ENCODE measurements at regions not wholly inside any gene's neighbourhood (a gene's known extent, or its start where the extent isn't known, plus 50 kb on each side); places are given as distances from the start of the nearest gene placed in this dataset.

DNA sequence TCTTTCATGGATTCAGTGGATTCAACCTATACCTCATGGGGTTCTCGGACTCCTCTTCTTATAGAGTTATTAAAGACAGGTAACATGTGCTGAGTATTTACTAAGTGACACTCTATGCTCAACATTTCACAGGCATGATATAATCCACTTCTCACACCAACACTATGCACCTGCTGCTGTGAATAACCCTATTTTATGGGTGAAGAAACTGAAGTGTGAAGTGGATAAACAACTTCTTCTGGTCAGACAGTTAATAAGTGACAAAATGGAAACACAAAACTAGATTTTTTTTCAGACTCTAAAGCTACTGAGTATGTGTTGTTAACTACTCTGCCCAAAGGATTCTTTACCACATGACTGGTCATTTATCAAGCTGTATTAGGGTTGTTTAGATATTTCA, 403.5 kb downstream of the DIPK2A start:
- DNase-seq (ENCODE audit: low read depth) = no peak

DNA sequence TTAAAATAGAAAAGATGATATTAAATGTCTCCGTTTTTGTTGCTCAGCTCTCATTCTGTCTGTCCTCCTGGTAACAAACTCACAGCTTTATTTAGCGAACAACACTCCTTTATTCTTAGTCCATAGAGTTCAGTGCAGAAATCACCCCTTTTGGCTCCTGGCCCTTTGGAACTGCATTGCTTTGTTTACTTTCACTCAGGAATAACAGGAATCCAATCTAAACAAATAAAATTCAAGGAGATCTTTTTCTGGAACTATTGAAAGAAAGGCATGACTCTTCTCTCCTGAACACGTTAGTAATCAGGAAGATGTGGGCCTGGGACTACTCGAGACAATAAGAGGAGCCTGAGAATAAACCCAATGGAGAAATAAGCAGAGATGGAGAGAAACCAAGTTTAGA, 409.2 kb downstream of the DIPK2A start:
- no peak for DNase-seq (ENCODE audit: low read depth)

DNA sequence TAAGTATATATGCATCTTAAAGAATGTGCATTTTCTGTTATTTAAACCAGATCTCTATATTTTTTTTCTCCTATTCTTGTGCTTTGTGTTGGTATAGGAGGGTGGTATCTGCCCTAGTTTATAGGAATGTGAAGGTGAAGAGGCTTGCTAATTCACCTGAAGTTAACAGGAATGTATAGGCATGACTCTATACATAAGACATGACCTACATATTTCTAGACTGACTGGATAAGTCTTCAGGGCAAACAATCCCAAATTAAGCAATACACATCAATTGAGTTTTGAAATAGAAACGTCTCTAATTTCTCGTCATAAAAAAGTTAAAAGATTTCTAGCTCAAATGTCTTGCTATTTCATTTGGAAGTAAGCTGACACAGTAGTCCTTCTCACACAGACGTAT, 410.0 kb downstream of the DIPK2A start:
- no peak for DNase-seq (ENCODE audit: low read depth)

- no peak for DNase-seq (ENCODE audit: low read depth)
Measured at GRCh38 chr3:144384241-144384979, 412.8 kb downstream of the DIPK2A start.

DNA sequence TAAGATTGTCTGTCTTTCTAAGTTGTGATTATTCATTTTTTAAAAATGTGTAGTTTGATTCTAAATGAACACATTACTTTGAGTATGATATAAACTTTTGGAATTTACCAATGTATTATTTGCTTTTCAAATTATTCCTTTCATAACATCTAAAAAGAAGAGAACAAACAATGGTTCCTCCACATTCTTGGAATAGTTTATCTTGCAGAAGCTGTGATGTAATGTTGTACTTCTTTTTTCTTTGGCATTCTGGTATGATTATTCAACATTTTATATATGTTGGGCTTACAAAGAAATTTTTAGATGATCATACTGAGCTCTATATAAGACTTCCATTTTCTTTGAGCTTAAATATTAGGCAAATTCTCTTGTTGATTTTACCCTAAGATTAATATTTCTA, 419.2 kb downstream of the DIPK2A start:
- DNase-seq (ENCODE audit: low read depth) = no peak

DNA sequence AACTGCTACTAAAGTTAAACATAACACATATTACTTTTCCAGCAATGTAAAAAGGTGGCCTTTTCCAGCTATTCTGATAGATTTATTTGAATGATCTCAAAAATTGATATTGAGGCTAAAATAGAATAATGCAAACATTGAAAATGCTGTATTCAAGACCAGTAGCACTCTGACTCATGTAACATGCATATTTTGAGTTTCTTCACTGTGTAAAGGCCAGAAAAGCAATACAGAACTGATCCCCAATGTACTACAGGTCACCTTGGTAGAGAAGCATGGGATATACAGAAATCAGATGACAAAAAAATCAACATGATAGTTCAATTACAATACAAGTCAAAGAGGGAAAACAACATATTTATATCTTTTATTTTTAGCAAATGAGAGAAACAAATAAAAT, 419.6 kb downstream of the DIPK2A start:
- no peak for DNase-seq (ENCODE audit: low read depth)

GRCh38 chr3:144394032-144394431, 422.4 kb downstream of the DIPK2A start:
- no peak for DNase-seq (ENCODE audit: low read depth)

GRCh38 chr3:144402430-144402829, 430.8 kb downstream of the DIPK2A start:
- DNase-seq (ENCODE audit: low read depth) = no peak

DNA sequence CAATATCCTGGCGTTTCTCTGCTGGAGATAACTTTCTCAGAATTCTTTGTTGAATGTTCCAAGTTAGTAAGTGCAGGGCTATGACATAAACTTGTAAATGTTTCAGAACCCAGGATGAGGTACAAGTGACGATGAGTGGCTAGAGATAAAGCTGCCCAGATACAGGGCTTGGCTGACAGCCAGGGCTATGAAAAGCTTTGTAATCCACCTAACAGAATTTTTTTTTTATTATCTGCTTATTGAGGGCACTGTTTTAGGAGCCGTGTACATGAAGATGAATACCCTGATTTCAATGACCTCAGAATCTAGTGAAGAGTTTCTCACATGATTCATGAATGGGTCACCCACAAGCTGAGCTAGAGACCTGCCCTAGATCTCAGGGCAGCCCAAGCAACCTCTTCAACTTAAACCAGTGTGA, 431.4 kb downstream of the DIPK2A start:
- no peak for DNase-seq (ENCODE audit: low read depth)

- no peak for DNase-seq (ENCODE audit: low read depth)
Measured at GRCh38 chr3:144407335-144407734, 435.7 kb downstream of the DIPK2A start.

DNA sequence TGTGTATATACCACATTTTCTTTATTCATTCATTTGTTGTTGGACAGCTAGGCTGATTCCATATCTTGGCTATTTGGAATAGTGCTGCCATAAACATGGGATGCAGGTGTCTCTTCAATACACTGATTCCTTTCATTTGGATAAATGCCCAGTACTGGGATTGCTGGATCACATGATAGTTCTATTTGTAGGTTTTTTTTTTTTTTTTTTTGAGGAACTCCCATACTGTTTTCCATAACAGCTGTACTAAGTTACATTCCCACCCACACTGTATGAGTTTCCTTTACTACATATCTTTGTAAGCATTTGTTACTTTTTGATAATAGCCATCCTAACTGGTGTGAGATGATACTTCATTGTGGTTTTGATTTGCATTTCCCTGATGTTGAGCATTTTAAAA, 437.7 kb downstream of the DIPK2A start:
- DNase-seq (ENCODE audit: low read depth) = no peak

DNA sequence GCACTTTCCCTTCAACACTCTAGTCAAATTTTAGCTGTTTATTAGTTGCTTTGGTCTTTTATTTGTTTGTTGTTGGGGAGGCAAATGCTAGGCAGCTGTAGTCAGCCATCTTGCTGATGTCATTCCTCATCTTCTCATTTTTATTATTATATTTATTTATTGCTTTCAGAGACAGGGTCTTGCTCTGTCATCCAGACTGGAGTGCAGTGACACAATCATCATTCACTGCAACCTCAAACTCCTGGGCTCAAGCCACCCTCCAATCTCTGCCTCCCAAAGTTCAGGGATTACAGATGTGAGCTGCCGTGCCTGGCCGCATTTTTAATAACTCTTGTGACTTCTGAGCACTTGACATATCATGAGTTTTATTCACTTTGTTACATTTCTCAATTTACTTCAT, 441.4 kb downstream of the DIPK2A start:
- no peak for DNase-seq (ENCODE audit: low read depth)

GRCh38 chr3:144415492-144415891, 443.9 kb downstream of the DIPK2A start:
- no peak for DNase-seq (ENCODE audit: low read depth)

DNA sequence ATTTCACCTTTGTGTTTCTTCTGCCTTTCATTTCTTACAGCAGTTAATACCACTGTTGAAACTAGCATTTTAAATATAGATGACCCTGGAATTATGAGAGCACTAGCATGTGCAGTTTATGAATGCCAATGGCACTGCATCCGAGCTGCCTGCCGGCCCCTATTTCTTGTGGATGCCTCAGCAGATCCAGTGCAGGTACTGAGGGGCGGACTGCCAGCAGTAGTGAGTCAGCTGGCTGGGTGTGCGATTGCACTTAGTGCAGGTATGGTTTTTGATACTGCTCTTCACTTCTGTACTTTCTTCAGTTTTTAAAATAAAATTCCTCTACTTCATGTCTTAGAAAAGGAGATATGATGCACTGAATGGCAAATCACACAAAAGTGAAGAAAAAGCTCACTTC, 453.0 kb downstream of the DIPK2A start:
- DNase-seq (ENCODE audit: low read depth) = no peak

DNA sequence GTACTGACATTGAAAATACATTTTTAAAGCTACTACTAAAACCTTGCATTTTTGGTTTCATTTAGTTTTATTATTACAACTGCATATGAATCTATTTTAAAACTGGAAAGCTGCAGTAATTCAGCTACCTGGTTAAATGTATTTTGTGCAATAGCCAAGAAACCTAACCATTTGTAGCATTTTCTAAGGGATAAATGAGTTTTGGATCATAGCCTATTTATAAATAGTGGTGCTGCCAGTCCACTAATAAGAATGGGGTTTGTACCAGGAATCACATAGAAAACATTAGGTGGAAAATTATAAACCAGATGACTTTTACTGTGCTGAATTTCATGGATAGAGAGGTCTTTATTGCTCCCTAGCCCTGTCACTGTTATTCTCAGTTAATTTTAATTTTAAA, 454.7 kb downstream of the DIPK2A start:
- DNase-seq (ENCODE audit: low read depth) = no peak

DNA sequence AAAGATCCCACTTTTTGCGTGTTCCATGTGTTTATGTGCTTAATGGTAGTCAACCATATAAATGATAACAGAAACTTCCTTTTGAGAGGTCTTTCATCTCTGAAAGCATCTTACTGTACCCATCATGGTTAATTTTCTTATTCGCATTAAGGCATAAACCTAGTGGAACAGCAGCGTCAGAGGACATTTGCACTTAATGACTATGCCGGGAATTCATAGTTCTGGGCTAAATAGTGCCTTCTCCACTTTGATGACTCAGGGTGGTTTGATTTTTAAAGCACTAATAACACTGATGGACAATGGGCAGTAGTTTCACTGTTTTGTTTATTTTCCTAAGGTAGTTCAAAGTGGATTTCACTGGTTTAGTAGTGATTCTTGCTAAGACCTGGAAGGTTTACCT, 455.3 kb downstream of the DIPK2A start:
- DNase-seq (ENCODE audit: low read depth) = no peak

GRCh38 chr3:144429719-144430121, 458.1 kb downstream of the DIPK2A start:
- no peak for DNase-seq (ENCODE audit: low read depth)

- DNase-seq (ENCODE audit: low read depth) = no peak
Measured at GRCh38 chr3:144431134-144431533, 459.5 kb downstream of the DIPK2A start.

DNA sequence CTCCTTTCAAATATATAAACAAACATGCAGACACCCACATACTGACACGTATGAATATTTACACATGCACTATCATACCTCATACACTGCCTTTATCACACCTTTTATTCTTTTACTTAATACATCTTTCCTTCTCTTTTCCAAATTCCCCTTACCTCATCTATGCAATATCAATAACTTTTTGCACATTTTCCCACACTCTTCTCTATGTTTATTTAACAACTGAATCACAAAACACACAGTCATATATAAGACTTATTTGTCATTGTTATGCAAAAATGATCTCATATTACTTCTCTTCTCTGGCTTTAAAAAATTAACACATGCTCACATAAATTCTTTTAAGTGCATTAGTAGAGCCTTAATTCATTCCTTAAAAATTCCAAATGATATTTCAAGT, 461.4 kb downstream of the DIPK2A start:
- DNase-seq (ENCODE audit: low read depth) = no peak

- DNase-seq (ENCODE audit: low read depth) = no peak
Measured at GRCh38 chr3:144437989-144438388, 466.4 kb downstream of the DIPK2A start.

GRCh38 chr3:144444061-144444460, 472.4 kb downstream of the DIPK2A start:
- DNase-seq (ENCODE audit: low read depth) = no peak

- no peak for DNase-seq (ENCODE audit: low read depth)
Measured at GRCh38 chr3:144444546-144444945, 472.9 kb downstream of the DIPK2A start.

- no peak for DNase-seq (ENCODE audit: low read depth)
Measured at GRCh38 chr3:144455841-144456440, 484.3 kb downstream of the DIPK2A start.

GRCh38 chr3:144457758-144458157, 486.1 kb downstream of the DIPK2A start:
- no peak for DNase-seq (ENCODE audit: low read depth)

All from non-pigmented ciliary epithelial cell (primary cell).